ENCODE measurements at regions not wholly inside any gene's neighbourhood (a gene's known extent, or its start where the extent isn't known, plus 50 kb on each side); places are given as distances from the start of the nearest gene placed in this dataset.

GRCh38 chr12:126895951-126896913, 1370.7 kb upstream of the TMEM132C start:
- FAIRE-seq (no peak), DNase-seq (no peak)
- Histone ChIP-seq H3K9me3 (ENCODE audit: control insufficient read depth in 2 of 3, insufficient read depth in 1 of 3, low read length in 3 of 3) (peaks cover 0 to 4% (median 0%) of the 10 kb centered on the region in 3 donors), H3K27me3 (ENCODE audit: control insufficient read depth, insufficient read depth, low read length) (no peaks in the 10 kb centered on the region), H3K36me3 (ENCODE audit: control insufficient read depth in 2 of 3, insufficient read depth in 3 of 3, low read length in 3 of 3) (no peaks in the 10 kb centered on the region), H3K4me1 (ENCODE audit: control insufficient read depth in 2 of 3, insufficient read depth in 2 of 3, low read depth in 1 of 3, low read length in 3 of 3) (no peaks in the 10 kb centered on the region), H3K27ac (ENCODE audit: low read depth in 2 of 2, low read length in 2 of 2) (no peak overlapping the region), H3K4me3 (ENCODE audit: low read length in 3 of 3) (no peak overlapping the region), H3K9ac (ENCODE audit: low read length in 3 of 3) (no peak overlapping the region)
- intact Hi-C loops (cut with DNase I) = no loop called here
- TF ChIP-seq, protein P1, sequence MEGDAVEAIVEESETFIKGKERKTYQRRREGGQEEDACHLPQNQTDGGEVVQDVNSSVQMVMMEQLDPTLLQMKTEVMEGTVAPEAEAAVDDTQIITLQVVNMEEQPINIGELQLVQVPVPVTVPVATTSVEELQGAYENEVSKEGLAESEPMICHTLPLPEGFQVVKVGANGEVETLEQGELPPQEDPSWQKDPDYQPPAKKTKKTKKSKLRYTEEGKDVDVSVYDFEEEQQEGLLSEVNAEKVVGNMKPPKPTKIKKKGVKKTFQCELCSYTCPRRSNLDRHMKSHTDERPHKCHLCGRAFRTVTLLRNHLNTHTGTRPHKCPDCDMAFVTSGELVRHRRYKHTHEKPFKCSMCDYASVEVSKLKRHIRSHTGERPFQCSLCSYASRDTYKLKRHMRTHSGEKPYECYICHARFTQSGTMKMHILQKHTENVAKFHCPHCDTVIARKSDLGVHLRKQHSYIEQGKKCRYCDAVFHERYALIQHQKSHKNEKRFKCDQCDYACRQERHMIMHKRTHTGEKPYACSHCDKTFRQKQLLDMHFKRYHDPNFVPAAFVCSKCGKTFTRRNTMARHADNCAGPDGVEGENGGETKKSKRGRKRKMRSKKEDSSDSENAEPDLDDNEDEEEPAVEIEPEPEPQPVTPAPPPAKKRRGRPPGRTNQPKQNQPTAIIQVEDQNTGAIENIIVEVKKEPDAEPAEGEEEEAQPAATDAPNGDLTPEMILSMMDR (IDR thresholded peaks at IDR 0.05; ENCODE audit: borderline replicate concordance, extremely low read depth, insufficient read depth) = no peak

DNA sequence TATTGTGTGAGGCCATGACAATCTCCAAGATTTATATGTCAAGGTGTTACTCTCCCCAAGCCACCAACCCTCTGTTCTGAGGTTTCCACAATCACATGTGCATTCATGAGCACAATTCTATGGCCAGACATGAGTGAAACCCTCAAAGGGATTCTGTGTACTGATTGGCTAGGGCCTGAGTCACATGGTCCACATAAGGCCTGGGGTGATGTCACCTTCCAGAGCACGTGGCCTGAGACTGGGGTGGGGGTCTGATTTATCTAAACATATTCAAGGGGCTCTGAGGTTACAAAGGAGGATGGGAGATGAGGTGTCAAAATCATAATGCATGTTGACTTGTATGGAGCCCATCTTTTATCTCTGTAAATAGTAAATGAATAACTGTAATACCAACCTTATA, 1369.9 kb upstream of the TMEM132C start:
- FAIRE-seq = no peak
- no peaks in the 10 kb centered on the region for H3K36me3 ChIP-seq (ENCODE audit: control insufficient read depth in 2 of 3, insufficient read depth in 3 of 3, low read length in 3 of 3)
- H3K4me1 ChIP-seq (ENCODE audit: control insufficient read depth in 2 of 3, insufficient read depth in 2 of 3, low read depth in 1 of 3, low read length in 3 of 3) = no peaks in the 10 kb centered on the region
- H3K27ac ChIP-seq (ENCODE audit: low read depth in 2 of 2, low read length in 2 of 2) = no peak overlapping the region
- H3K9me3 ChIP-seq (ENCODE audit: control insufficient read depth in 2 of 3, insufficient read depth in 1 of 3, low read length in 3 of 3) = no peaks in the 10 kb centered on the region
- DNase-seq = no peak
- TF ChIP-seq, protein P1 (IDR thresholded peaks at IDR 0.05; ENCODE audit: borderline replicate concordance, extremely low read depth, insufficient read depth) = no peak
- H3K9ac ChIP-seq (ENCODE audit: low read length in 3 of 3) = no peak overlapping the region
- intact Hi-C loops (cut with DNase I) = no loop called here
- no peak overlapping the region for H3K4me3 ChIP-seq (ENCODE audit: low read length in 3 of 3)
- H3K27me3 ChIP-seq (ENCODE audit: control insufficient read depth, insufficient read depth, low read length) = no peaks in the 10 kb centered on the region

DNA sequence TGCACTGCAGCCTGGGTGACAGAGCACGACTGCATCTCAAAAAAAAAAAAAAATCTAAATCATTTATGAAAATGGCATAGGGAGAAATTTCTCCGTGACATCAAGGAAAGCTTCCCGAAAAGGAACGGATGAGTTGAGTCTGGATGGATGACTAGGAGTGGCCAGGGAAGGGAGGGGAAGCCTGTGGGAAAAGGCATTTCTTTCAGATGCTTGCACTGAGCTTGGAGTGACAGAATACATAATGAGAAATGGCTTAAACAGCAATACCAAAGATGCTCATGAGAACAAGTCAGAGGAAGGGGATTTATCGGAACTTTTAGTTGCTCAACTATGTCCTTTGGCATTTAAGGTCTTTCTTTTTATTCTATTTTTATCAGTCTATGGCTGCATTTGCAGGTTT, 1369.2 kb upstream of the TMEM132C start:
- DNase-seq (no peak), FAIRE-seq (no peak)
- no peaks in the 10 kb centered on the region for H3K36me3 ChIP-seq (ENCODE audit: control insufficient read depth in 2 of 3, insufficient read depth in 3 of 3, low read length in 3 of 3)
- H3K9ac ChIP-seq (ENCODE audit: low read length in 3 of 3) = no peak overlapping the region
- TF ChIP-seq, protein P1 (IDR thresholded peaks at IDR 0.05; ENCODE audit: borderline replicate concordance, extremely low read depth, insufficient read depth) = no peak
- H3K27me3 ChIP-seq (ENCODE audit: control insufficient read depth, insufficient read depth, low read length) = no peaks in the 10 kb centered on the region
- no peak overlapping the region for H3K4me3 ChIP-seq (ENCODE audit: low read length in 3 of 3)
- H3K27ac ChIP-seq (ENCODE audit: low read depth in 2 of 2, low read length in 2 of 2) = no peak overlapping the region
- intact Hi-C loops (cut with DNase I) = no loop called here
- H3K4me1 ChIP-seq (ENCODE audit: control insufficient read depth in 2 of 3, insufficient read depth in 2 of 3, low read depth in 1 of 3, low read length in 3 of 3) = no peaks in the 10 kb centered on the region
- no peaks in the 10 kb centered on the region for H3K9me3 ChIP-seq (ENCODE audit: control insufficient read depth in 2 of 3, insufficient read depth in 1 of 3, low read length in 3 of 3)
